SK-N-SH (cell line): ENCODE measurements at regions not wholly inside any gene's neighbourhood (a gene's known extent, or its start where the extent isn't known, plus 50 kb on each side); places are given as distances from the start of the nearest gene placed in this dataset.

Source experiments
- CTCF ChIA-PET: fragments of 300-600, 350-600 bp; formaldehyde crosslinking; extraction: SDS; loops from one replicate; lab custom pipeline; 2021; lab: Yijun Ruan, JAX
- POLR2A ChIA-PET: fragments of 350-600 bp; sonication (Branson Sonifier 250); formaldehyde crosslinking; extraction: SDS; loops from one replicate; lab custom pipeline; 2020; ENCODE audit warnings: antibody characterized with exemption, inconsistent platforms; lab: Yijun Ruan, JAX
- DNase-seq: peaks from one replicate; pipeline ENCODE4 v3.0.0; 2012
- H2AFZ ChIP-seq: fragments of 200-600 bp; sonication (generic); 2 replicates; pipeline ENCODE4 v1.8.1; 2016; ENCODE audit warnings: antibody characterized with exemption, mild to moderate bottlenecking, low read depth
- H3F3A ChIP-seq: fragments of 200-600 bp; sonication (generic); replicated peaks from 2 replicates; pipeline ENCODE3; 2016; ENCODE audit warnings: antibody characterized with exemption, mild to moderate bottlenecking; ENCODE audit not compliant: insufficient read depth
- H3K27ac ChIP-seq, 2 experiments: fragments of 200-500 bp in 1 of 2; fragments of 200-600 bp in 1 of 2; sonication (Bioruptor generic) in 1 of 2; sonication (generic), shearing (Covaris generic) in 1 of 2; 2 replicates each; pipeline versions ENCODE4 v1.5.1 to v1.6.1; 2014 to 2016; ENCODE audit warnings: low read depth in 2 of 2, inconsistent platforms in 1 of 2, low read length in 1 of 2, mild to moderate bottlenecking in 1 of 2, mixed read lengths in 1 of 2
- H3K27me3 ChIP-seq: fragments of 200-600 bp; sonication (generic), shearing (Covaris generic); 2 replicates; pipeline ENCODE4 v1.6.1; 2016; ENCODE audit warnings: mixed run types; ENCODE audit not compliant: insufficient read depth
- H3K36me3 ChIP-seq, 2 experiments: fragments of 200-500 bp in 1 of 2; fragments of 200-600 bp in 1 of 2; sonication (Bioruptor generic) in 1 of 2; sonication (generic) in 1 of 2; replicated peaks in 1 of 2; 2 replicates each; pipeline versions ENCODE3 to v1.5.1; 2014 to 2016; ENCODE audit warnings: low read length in 1 of 2, mild to moderate bottlenecking in 1 of 2; ENCODE audit not compliant: insufficient read depth in 2 of 2, control insufficient read depth in 1 of 2
- H3K4me1 ChIP-seq, 2 experiments: fragments of 200-500 bp in 1 of 2; fragments of 200-600 bp in 1 of 2; sonication (Bioruptor generic) in 1 of 2; sonication (generic), shearing (Covaris generic) in 1 of 2; 2 replicates each; pipeline versions ENCODE4 v1.5.1 to v1.6.1; 2014 to 2016; ENCODE audit warnings: low read depth in 1 of 2, low read length in 1 of 2, mixed run types in 1 of 2; ENCODE audit not compliant: insufficient read depth in 2 of 2, control insufficient read depth in 1 of 2
- H3K4me2 ChIP-seq: fragments of 200-600 bp; sonication (generic), shearing (Covaris generic); 2 replicates; pipeline ENCODE4 v1.6.1; 2017; ENCODE audit warnings: mixed run types
- H3K4me3 ChIP-seq, 2 experiments: fragments of 200-500 bp in 1 of 2; fragments of 200-600 bp in 1 of 2; sonication (Bioruptor generic) in 1 of 2; sonication (generic), shearing (Covaris generic) in 1 of 2; 2 replicates each; pipeline versions ENCODE4 v1.5.1 to v1.8.1; 2014 to 2016; ENCODE audit warnings: low read depth in 2 of 2, inconsistent platforms in 1 of 2, low read length in 1 of 2, mild to moderate bottlenecking in 1 of 2, mixed read lengths in 1 of 2, moderate library complexity in 1 of 2
- H3K79me2 ChIP-seq: fragments of 200-600 bp; sonication (generic); 2 replicates; pipeline ENCODE4 v1.8.1; 2017; ENCODE audit warnings: mild to moderate bottlenecking; ENCODE audit not compliant: insufficient read depth
- H3K9ac ChIP-seq: fragments of 200-600 bp; sonication (generic); 2 replicates; pipeline ENCODE4 v1.6.1; 2017; ENCODE audit warnings: mixed run types
- H3K9me2 ChIP-seq: fragments of 200-600 bp; sonication (generic); 2 replicates; pipeline ENCODE4 v1.6.1; 2017; ENCODE audit warnings: mixed run types
- H3K9me3 ChIP-seq: fragments of 200-600 bp; sonication (generic); 2 replicates; pipeline ENCODE4 v1.6.1; 2017; ENCODE audit warnings: mixed run types, mild to moderate bottlenecking, moderate library complexity
- H4K20me1 ChIP-seq: fragments of 200-600 bp; sonication (generic); 2 replicates; pipeline ENCODE4 v1.6.1; 2017; ENCODE audit warnings: mild to moderate bottlenecking, mixed run types; ENCODE audit not compliant: insufficient read depth
- CHD2 ChIP-seq: fragments of 150-350 bp; IDR thresholded peaks from 2 replicates; pipeline ENCODE4 v1.6.1; 2018; ENCODE audit warnings: low read length; ENCODE audit not compliant: partially characterized antibody
- EP300 ChIP-seq, 2 experiments: IDR thresholded peaks; 2 replicates each; pipeline versions ENCODE4 v1.4.0 to v1.6.1; 2012; ENCODE audit warnings: borderline replicate concordance in 1 of 2, low read depth in 1 of 2, low read length in 1 of 2
- EZH2phosphoT487 ChIP-seq: fragments of 200-600 bp; sonication (generic); IDR thresholded peaks from 2 replicates; pipeline ENCODE4 v1.6.1; 2017; ENCODE audit warnings: low read depth, mixed run types, mild to moderate bottlenecking, antibody characterized with exemption, moderate library complexity, borderline replicate concordance
- FOSL2 ChIP-seq: IDR thresholded peaks from 2 replicates; pipeline ENCODE4 v1.4.0; 2012; ENCODE audit warnings: low read depth, mild to moderate bottlenecking, moderate library complexity, borderline replicate concordance
- FOXJ3 ChIP-seq: sonication (generic); formaldehyde crosslinking; IDR thresholded peaks from 2 replicates; pipeline ENCODE4 v1.5.1; 2020; ENCODE audit warnings: mild to moderate bottlenecking, missing genetic modification reagents
- FOXM1 ChIP-seq: IDR thresholded peaks from 2 replicates; pipeline ENCODE4 v1.4.0; 2012; ENCODE audit warnings: low read depth, mild to moderate bottlenecking
- GABPA ChIP-seq: IDR thresholded peaks from 2 replicates; pipeline ENCODE4 v1.4.0; 2012; ENCODE audit warnings: low read depth, mild to moderate bottlenecking
- IRF3 ChIP-seq: fragments of 150-350 bp; IDR thresholded peaks from 2 replicates; pipeline ENCODE4 v1.6.1; 2016; ENCODE audit warnings: mild to moderate bottlenecking, low read depth, low read length
- NFIC ChIP-seq: IDR thresholded peaks from 2 replicates; pipeline ENCODE4 v1.4.0; 2012; ENCODE audit warnings: borderline replicate concordance
- NRF1 ChIP-seq: IDR thresholded peaks from 2 replicates; pipeline ENCODE4 v1.6.1; 2012; ENCODE audit warnings: low read depth, mild to moderate bottlenecking, low read length
- POLR2AphosphoS5 ChIP-seq: IDR thresholded peaks from 2 replicates; pipeline ENCODE4 v1.6.1; 2012; ENCODE audit warnings: low read depth, low read length
- RAD21 ChIP-seq: IDR thresholded peaks from 2 replicates; pipeline ENCODE4 v1.6.1; 2012; ENCODE audit warnings: mild to moderate bottlenecking, low read length
- RCOR1 ChIP-seq: fragments of 150-350 bp; IDR thresholded peaks from 2 replicates; pipeline ENCODE4 v1.6.1; 2017; ENCODE audit warnings: antibody characterized with exemption, low read length
- RFX5 ChIP-seq: IDR thresholded peaks from 2 replicates; pipeline ENCODE4 v1.6.1; 2012; ENCODE audit warnings: mild to moderate bottlenecking, improper control_type of control experiment, low read length
- SIN3A ChIP-seq: IDR thresholded peaks from 2 replicates; pipeline ENCODE4 v1.6.1; 2012; ENCODE audit warnings: low read depth, mild to moderate bottlenecking, low read length, moderate library complexity, borderline replicate concordance
- SMC3 ChIP-seq: IDR thresholded peaks from 2 replicates; pipeline ENCODE4 v1.6.1; 2012; ENCODE audit warnings: low read depth, low read length, improper control_type of control experiment
- TAF1 ChIP-seq: IDR thresholded peaks from 2 replicates; pipeline ENCODE4 v1.6.1; 2012; ENCODE audit warnings: low read depth, mild to moderate bottlenecking, low read length, moderate library complexity, borderline replicate concordance
- TEAD4 ChIP-seq: IDR thresholded peaks from 2 replicates; pipeline ENCODE4 v1.4.0; 2012; ENCODE audit warnings: mild to moderate bottlenecking, borderline replicate concordance; ENCODE audit not compliant: insufficient read depth
- WGBS: methylation state at CpG from one replicate; pipeline ENCODE4 v1.1.6; 2017; ENCODE audit warnings: low lambda C conversion rate; 5-methylcytosine and 5-hydroxymethylcytosine counted together
- TF ChIP-seq, protein P1 (sequence below): IDR thresholded peaks from 2 replicates; pipeline ENCODE4 v1.6.1; 2012; ENCODE audit warnings: mild to moderate bottlenecking, low read depth, low read length, moderate library complexity
- TF ChIP-seq, protein P2 (sequence below): IDR thresholded peaks from 2 replicates; pipeline ENCODE4; 2012

- TF ChIP-seq EZH2phosphoT487 (no peak), NRF1 (no peak), TEAD4 (no peak), GABPA (no peak), RFX5 (no peak), NFIC (no peak), IRF3 (no peak), FOXM1 (no peak), SIN3A (no peak), CHD2 (no peak), RCOR1 (no peak), RAD21 (no peak)
Measured at GRCh38 chr10:4457597-4457996, 368.4 kb upstream of the AKR1E2 start (continued).

- Histone ChIP-seq H4K20me1 (no peaks in the 10 kb centered on the region), H3K9me3 (no peaks in the 10 kb centered on the region)
- no peak for TF ChIP-seq TEAD4
- TF ChIP-seq, protein P1, sequence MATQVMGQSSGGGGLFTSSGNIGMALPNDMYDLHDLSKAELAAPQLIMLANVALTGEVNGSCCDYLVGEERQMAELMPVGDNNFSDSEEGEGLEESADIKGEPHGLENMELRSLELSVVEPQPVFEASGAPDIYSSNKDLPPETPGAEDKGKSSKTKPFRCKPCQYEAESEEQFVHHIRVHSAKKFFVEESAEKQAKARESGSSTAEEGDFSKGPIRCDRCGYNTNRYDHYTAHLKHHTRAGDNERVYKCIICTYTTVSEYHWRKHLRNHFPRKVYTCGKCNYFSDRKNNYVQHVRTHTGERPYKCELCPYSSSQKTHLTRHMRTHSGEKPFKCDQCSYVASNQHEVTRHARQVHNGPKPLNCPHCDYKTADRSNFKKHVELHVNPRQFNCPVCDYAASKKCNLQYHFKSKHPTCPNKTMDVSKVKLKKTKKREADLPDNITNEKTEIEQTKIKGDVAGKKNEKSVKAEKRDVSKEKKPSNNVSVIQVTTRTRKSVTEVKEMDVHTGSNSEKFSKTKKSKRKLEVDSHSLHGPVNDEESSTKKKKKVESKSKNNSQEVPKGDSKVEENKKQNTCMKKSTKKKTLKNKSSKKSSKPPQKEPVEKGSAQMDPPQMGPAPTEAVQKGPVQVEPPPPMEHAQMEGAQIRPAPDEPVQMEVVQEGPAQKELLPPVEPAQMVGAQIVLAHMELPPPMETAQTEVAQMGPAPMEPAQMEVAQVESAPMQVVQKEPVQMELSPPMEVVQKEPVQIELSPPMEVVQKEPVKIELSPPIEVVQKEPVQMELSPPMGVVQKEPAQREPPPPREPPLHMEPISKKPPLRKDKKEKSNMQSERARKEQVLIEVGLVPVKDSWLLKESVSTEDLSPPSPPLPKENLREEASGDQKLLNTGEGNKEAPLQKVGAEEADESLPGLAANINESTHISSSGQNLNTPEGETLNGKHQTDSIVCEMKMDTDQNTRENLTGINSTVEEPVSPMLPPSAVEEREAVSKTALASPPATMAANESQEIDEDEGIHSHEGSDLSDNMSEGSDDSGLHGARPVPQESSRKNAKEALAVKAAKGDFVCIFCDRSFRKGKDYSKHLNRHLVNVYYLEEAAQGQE: no peak
- TF ChIP-seq TAF1: no peak
- no peak for TF ChIP-seq NRF1
- TF ChIP-seq, protein P2, sequence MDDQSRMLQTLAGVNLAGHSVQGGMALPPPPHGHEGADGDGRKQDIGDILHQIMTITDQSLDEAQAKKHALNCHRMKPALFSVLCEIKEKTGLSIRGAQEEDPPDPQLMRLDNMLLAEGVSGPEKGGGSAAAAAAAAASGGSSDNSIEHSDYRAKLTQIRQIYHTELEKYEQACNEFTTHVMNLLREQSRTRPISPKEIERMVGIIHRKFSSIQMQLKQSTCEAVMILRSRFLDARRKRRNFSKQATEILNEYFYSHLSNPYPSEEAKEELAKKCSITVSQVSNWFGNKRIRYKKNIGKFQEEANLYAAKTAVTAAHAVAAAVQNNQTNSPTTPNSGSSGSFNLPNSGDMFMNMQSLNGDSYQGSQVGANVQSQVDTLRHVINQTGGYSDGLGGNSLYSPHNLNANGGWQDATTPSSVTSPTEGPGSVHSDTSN: no peak
- TF ChIP-seq RAD21: no peak
- no peak for TF ChIP-seq SMC3
- TF ChIP-seq EP300 (IDR thresholded peaks at IDR 0.05; ENCODE audit: borderline replicate concordance in 1 of 2, low read depth in 1 of 2, low read length in 1 of 2): no peak
- TF ChIP-seq POLR2AphosphoS5: no peak
- no peak for TF ChIP-seq FOXJ3 (CRISPR knock-in tag)
- no peak for TF ChIP-seq FOSL2
- TF ChIP-seq, all 33 proteins: peak for 0
- no peaks in the 10 kb centered on the region for H3K9me2 ChIP-seq
- no peak overlapping the region for H2AFZ ChIP-seq
- H3K4me3 ChIP-seq: no peak overlapping the region
- no peak overlapping the region for H3K4me2 ChIP-seq
- no peak overlapping the region for H3K9ac ChIP-seq
- DNase-seq: no peak
- ChIA-PET POLR2A (no interaction called here), CTCF (no interaction called here)
- no peaks in the 10 kb centered on the region for H3K27me3 ChIP-seq
- no peak overlapping the region for H3K27ac ChIP-seq
- H3F3A ChIP-seq: no peaks in the 10 kb centered on the region
- H3K4me1 ChIP-seq: no peaks in the 10 kb centered on the region; a peak in 1 of 4 replicates
- no peaks in the 10 kb centered on the region for H3K79me2 ChIP-seq
- WGBS: 68% methylated on average over 1 of the region's 1 CpG
- H3K36me3 ChIP-seq: no peaks in the 10 kb centered on the region
Measured at GRCh38 chr10:4456776-4457175, 369.2 kb upstream of the AKR1E2 start.
